Epithelial cell of esophagus (primary cell): ENCODE measurements at regions not wholly inside any gene's neighbourhood (a gene's known extent, or its start where the extent isn't known, plus 50 kb on each side); places are given as distances from the start of the nearest gene placed in this dataset.

Experiments used
- DNase-seq: peaks from one replicate; pipeline ENCODE4 v3.0.0; 2010; ENCODE audit warnings: low read depth
- H3K4me3 ChIP-seq: 2 replicates; pipeline ENCODE4 v1.5.1; 2011; ENCODE audit warnings: mild to moderate bottlenecking, low read length, control low read depth
- CTCF ChIP-seq: IDR thresholded peaks from 2 replicates; pipeline ENCODE4 v1.5.1; 2011; ENCODE audit warnings: low read depth, mild to moderate bottlenecking, low read length, control low read depth, inconsistent platforms; ENCODE audit not compliant: insufficient read depth; ENCODE audit errors: missing control alignments

- no peak overlapping the region for H3K4me3 ChIP-seq
- TF ChIP-seq CTCF = no peak
- no peak for DNase-seq
Measured at GRCh38 chr2:150693556-150693955, 206.1 kb upstream of the RND3 start.

GRCh38 chr2:150690870-150691269 lies 203.4 kb upstream of the RND3 start:
- H3K4me3 ChIP-seq = no peak overlapping the region
- TF ChIP-seq CTCF = no peak
- DNase-seq = peak; percentile 56

GRCh38 chr2:150690261-150690660 lies 202.8 kb upstream of the RND3 start:
- no peak for TF ChIP-seq CTCF
- no peak overlapping the region for H3K4me3 ChIP-seq
- peak; percentile 3 for DNase-seq

GRCh38 chr2:150689590-150689989 lies 202.1 kb upstream of the RND3 start:
- no peak overlapping the region for H3K4me3 ChIP-seq
- no peak for DNase-seq
- TF ChIP-seq CTCF = no peak

GRCh38 chr2:150688016-150688415 lies 200.5 kb upstream of the RND3 start:
- no peak for TF ChIP-seq CTCF
- no peak for DNase-seq
- no peak overlapping the region for H3K4me3 ChIP-seq

GRCh38 chr2:150686391-150686790 lies 198.9 kb upstream of the RND3 start:
- H3K4me3 ChIP-seq = no peak overlapping the region
- DNase-seq = no peak
- TF ChIP-seq CTCF = no peak

- no peak overlapping the region for H3K4me3 ChIP-seq
- no peak for TF ChIP-seq CTCF
- DNase-seq = peak; percentile 43
Measured at GRCh38 chr2:150681120-150681804, 193.8 kb upstream of the RND3 start.
